Gastrocnemius medialis (tissue), 4 donors: ENCODE measurements at regions not wholly inside any gene's neighbourhood (a gene's known extent, or its start where the extent isn't known, plus 50 kb on each side); places are given as distances from the start of the nearest gene placed in this dataset.

ENCODE experiments used
- CTCF ChIP-seq, 5 experiments: fragments of 450-650 bp in 3 of 5; fragments of 200-600 bp in 2 of 5; sonication (generic) in 2 of 5; IDR thresholded peaks in 4 of 5; conservative IDR thresholded peaks in 1 of 5; 1 replicate in 4 of 5; 2 replicates in 1 of 5; pipeline ENCODE4 v1.5.1; 2016 to 2019; ENCODE audit warnings: antibody characterized with exemption in 5 of 5, mild to moderate bottlenecking in 3 of 5, moderate library complexity in 3 of 5
- POLR2A ChIP-seq, 2 donors: fragments of 450-650 bp; IDR thresholded peaks; one replicate each; pipeline ENCODE4 v1.6.1; 2017; ENCODE audit warnings: antibody characterized with exemption in 2 of 2, mild to moderate bottlenecking in 2 of 2, moderate library complexity in 2 of 2

- TF ChIP-seq CTCF (IDR thresholded peaks at IDR 0.05 in 4 of 5, conservative IDR thresholded peaks at IDR 0.05 in 1 of 5) (no peak), POLR2A (IDR thresholded peaks at IDR 0.05) (no peak)
Observed at GRCh38 chr13:50646070-50646469, 197.4 kb downstream of the DLEU7 start.
